DOHH2 (cell line): ENCODE measurements at regions not wholly inside any gene's neighbourhood (a gene's known extent, or its start where the extent isn't known, plus 50 kb on each side); places are given as distances from the start of the nearest gene placed in this dataset.

Source experiments
- H3F3A ChIP-seq: fragments of 200-600 bp; sonication (generic), shearing (Covaris generic); 2 replicates; pipeline ENCODE4 v1.6.0; 2016; ENCODE audit warnings: antibody characterized with exemption, mild to moderate bottlenecking; ENCODE audit not compliant: control insufficient read depth, insufficient read depth
- H3K27ac ChIP-seq: fragments of 200-600 bp; sonication (generic); 2 replicates; pipeline ENCODE4 v1.5.1; 2014; ENCODE audit warnings: low read depth, mild to moderate bottlenecking, low read length, moderate library complexity
- H3K27me3 ChIP-seq: fragments of 200-600 bp; sonication (generic); 2 replicates; pipeline ENCODE4 v1.6.1; 2014; ENCODE audit warnings: mild to moderate bottlenecking, low read length, mixed read lengths; ENCODE audit not compliant: control insufficient read depth
- H3K36me3 ChIP-seq: fragments of 200-600 bp; sonication (generic); 2 replicates; pipeline ENCODE4 v1.6.1; 2014; ENCODE audit warnings: mild to moderate bottlenecking, low read length, moderate library complexity, mixed read lengths; ENCODE audit not compliant: control insufficient read depth
- H3K4me1 ChIP-seq: fragments of 200-600 bp; sonication (generic); 2 replicates; pipeline ENCODE4 v1.6.1; 2014; ENCODE audit warnings: mild to moderate bottlenecking, low read length, mixed read lengths; ENCODE audit not compliant: control insufficient read depth
- H3K4me2 ChIP-seq: fragments of 200-600 bp; sonication (generic); 2 replicates; pipeline ENCODE4 v1.6.0; 2014; ENCODE audit warnings: mild to moderate bottlenecking, low read length, moderate library complexity
- H3K4me3 ChIP-seq: fragments of 200-600 bp; sonication (generic); 2 replicates; pipeline ENCODE4 v1.5.1; 2014; ENCODE audit warnings: mild to moderate bottlenecking, low read length, mixed read lengths
- H3K79me2 ChIP-seq: fragments of 200-600 bp; sonication (generic); 2 replicates; pipeline ENCODE4 v1.6.1; 2014; ENCODE audit warnings: mild to moderate bottlenecking, low read length, mixed read lengths; ENCODE audit not compliant: control insufficient read depth
- H3K9me2 ChIP-seq: fragments of 200-600 bp; sonication (generic); replicated peaks from 2 replicates; pipeline ENCODE4 v1.6.1; 2014; ENCODE audit warnings: mild to moderate bottlenecking, low read length, mixed read lengths; ENCODE audit not compliant: control insufficient read depth
- H3K9me3 ChIP-seq: fragments of 200-600 bp; sonication (generic); 2 replicates; pipeline ENCODE4 v1.6.1; 2014; ENCODE audit warnings: antibody characterized with exemption, low read length, mixed read lengths; ENCODE audit not compliant: control insufficient read depth, insufficient read depth
- H4K20me1 ChIP-seq: fragments of 200-600 bp; sonication (generic); 2 replicates; pipeline ENCODE4 v1.6.0; 2014; ENCODE audit warnings: low read depth, mild to moderate bottlenecking, antibody characterized with exemption, low read length, moderate library complexity; ENCODE audit not compliant: control insufficient read depth, insufficient read depth
- CTCF ChIP-seq: fragments of 200-600 bp; sonication (generic); IDR thresholded peaks from one replicate; pipeline ENCODE4 v1.5.1; 2014; ENCODE audit warnings: antibody characterized with exemption, mild to moderate bottlenecking, low read depth, low read length; ENCODE audit not compliant: poor library complexity, severe bottlenecking
- EZH2phosphoT487 ChIP-seq: fragments of 200-600 bp; sonication (generic); IDR thresholded peaks from 2 replicates; pipeline ENCODE4 v1.6.1; 2017; ENCODE audit warnings: borderline replicate concordance, mild to moderate bottlenecking, antibody characterized with exemption, low read length, moderate library complexity, mixed read lengths

GRCh38 chr6:147707524-147707923 lies 199.0 kb downstream of the SAMD5 start:
- Histone ChIP-seq H3K4me1 (no peaks in the 10 kb centered on the region), H3K4me2 (no peak overlapping the region), H3K36me3 (no peaks in the 10 kb centered on the region), H3K9me2 (no peaks in the 10 kb centered on the region), H3F3A (no peaks in the 10 kb centered on the region), H3K27ac (no peak overlapping the region), H3K27me3 (no peaks in the 10 kb centered on the region), H3K79me2 (no peaks in the 10 kb centered on the region), H3K4me3 (no peak overlapping the region), H4K20me1 (no peaks in the 10 kb centered on the region), H3K9me3 (no peaks in the 10 kb centered on the region)
- TF ChIP-seq EZH2phosphoT487 (no peak), CTCF (no peak)

GRCh38 chr6:147708170-147708569 lies 199.7 kb downstream of the SAMD5 start:
- Histone ChIP-seq H3K79me2 (no peaks in the 10 kb centered on the region), H3K9me2 (no peaks in the 10 kb centered on the region), H3F3A (no peaks in the 10 kb centered on the region), H3K4me3 (no peak overlapping the region), H3K4me2 (no peak overlapping the region), H4K20me1 (no peaks in the 10 kb centered on the region), H3K4me1 (no peaks in the 10 kb centered on the region), H3K9me3 (no peaks in the 10 kb centered on the region), H3K27me3 (no peaks in the 10 kb centered on the region), H3K36me3 (no peaks in the 10 kb centered on the region), H3K27ac (no peak overlapping the region)
- TF ChIP-seq CTCF (no peak), EZH2phosphoT487 (no peak)

GRCh38 chr6:147709396-147710272 lies 201.1 kb downstream of the SAMD5 start:
- Histone ChIP-seq H3K4me1 (no peaks in the 10 kb centered on the region), H4K20me1 (no peaks in the 10 kb centered on the region), H3F3A (no peaks in the 10 kb centered on the region), H3K4me3 (no peak overlapping the region), H3K36me3 (no peaks in the 10 kb centered on the region), H3K79me2 (no peaks in the 10 kb centered on the region), H3K9me3 (no peaks in the 10 kb centered on the region), H3K4me2 (no peak overlapping the region), H3K9me2 (no peaks in the 10 kb centered on the region), H3K27ac (no peak overlapping the region), H3K27me3 (no peaks in the 10 kb centered on the region)
- no peak for TF ChIP-seq EZH2phosphoT487
- TF ChIP-seq CTCF: no peak
